Hindlimb muscle (tissue), 1 donor: ENCODE measurements at regions not wholly inside any gene's neighbourhood (a gene's known extent, or its start where the extent isn't known, plus 50 kb on each side); places are given as distances from the start of the nearest gene placed in this dataset.

Experiments used
- DNase-seq: peaks from one replicate; pipeline ENCODE4 v3.0.0-alpha.2; 2013

DNA sequence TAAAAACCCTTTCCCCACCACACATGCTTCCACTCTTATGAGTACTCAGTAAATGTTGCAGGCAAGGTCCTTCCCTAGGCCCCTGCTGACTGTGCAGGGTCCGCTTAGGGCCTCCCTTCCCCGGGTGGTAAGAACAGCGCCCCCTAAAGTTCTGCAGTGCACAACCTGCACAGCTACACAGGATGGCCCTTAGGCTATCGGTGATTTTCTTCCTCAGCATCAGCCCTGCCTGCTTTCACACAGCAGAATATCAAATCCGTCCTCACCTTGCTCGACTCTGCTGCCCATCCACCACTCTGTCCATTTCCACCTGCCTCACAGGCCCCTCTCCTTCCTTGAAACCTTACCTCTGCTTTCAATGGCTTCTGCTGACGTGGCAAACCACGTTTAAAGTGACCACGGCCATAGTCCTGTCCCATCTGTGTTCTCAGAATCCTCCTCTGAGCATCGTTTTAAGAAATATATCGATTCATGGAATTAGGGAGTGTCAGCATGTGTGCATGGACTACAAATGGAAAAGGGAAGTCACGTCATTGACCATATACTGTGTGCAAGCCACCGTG is 51.4 kb upstream of the TMEM132E start:
- no peak for DNase-seq

- no peak for DNase-seq
Measured at GRCh38 chr17:34527136-34527907, 52.1 kb upstream of the TMEM132E start.

DNA sequence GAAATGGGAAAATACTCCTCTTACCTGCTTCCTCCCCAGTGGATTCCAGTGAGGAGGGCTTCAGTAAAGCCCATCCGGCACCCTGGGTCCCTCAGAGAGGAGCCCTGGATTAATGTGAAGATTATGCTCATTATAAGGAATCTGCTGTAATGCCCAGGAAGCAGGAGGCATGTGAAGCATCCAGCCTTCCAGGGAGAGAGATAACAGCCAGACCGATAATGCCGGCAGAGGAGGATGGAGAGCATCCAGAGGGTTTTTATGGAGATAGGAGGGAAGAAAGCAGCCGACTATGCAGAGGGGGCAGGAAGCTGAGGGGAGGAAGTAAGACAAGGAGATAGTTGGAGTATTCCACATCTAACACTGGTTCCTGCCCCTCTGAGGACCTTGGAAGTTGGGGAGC is 53.7 kb upstream of the TMEM132E start:
- DNase-seq = no peak

GRCh38 chr17:34521955-34522354 is 57.4 kb upstream of the TMEM132E start:
- no peak for DNase-seq

GRCh38 chr17:34519282-34519681 is 60.1 kb upstream of the TMEM132E start:
- DNase-seq = no peak

DNA sequence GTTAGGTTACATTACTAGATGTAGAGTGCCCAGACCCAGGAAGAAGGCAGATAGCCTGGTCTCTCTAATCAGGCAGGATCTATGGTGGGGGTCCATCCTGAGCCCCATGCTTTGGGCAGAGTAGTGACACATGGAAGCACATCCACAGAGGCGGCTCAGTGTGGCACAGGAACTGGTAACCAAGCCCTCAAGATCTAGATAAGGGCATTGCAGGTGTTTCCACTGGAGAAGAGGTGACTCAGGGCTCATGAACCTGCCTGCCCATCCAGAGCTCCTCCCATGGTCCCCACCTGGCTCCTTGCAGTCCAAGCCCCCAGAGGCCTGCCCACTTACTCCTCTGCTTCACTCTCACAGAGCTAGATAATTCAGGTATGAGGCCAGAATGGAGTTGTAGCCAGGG is 62.0 kb upstream of the TMEM132E start:
- DNase-seq = no peak

DNA sequence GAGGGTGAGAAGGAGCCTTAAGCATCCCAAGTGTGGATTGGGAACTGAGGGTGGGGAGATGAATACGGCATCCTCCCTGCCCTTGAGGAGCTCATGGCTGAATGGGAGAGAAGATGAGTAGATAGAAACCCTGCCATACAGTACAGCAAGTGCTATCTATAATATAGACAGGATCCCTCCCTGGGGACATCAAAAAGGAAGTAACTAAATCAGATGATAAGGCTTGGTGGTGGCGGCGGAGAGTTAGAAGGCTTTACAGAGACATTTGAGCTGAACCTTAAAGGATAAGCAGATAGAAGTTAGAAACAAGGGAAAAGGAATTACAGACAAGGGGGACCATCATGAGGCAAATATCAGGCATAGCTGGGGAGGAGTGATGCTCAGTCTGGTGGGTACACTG is 67.5 kb upstream of the TMEM132E start:
- DNase-seq = no peak

DNA sequence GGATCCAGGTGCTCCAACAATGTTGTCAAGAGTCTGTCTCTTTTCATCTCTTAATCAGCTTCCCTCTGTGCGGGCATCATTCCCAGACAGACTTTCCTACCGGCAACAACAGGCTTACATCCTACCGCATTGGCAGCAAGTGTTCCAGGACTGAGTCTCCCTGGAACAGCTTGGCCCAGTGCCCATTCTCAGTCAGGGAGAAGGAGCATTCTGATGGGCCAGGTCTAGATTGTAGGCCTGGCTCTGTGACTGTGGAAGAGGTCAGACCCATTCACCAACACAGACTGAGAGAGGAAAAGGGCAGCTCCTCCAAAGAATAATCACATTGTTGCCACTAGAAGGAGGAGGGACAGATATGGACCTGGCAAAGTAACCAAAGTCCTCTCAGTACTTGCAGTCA is 68.1 kb upstream of the TMEM132E start:
- no peak for DNase-seq

- DNase-seq = no peak
Measured at GRCh38 chr17:34504814-34505484, 74.4 kb upstream of the TMEM132E start.

DNA sequence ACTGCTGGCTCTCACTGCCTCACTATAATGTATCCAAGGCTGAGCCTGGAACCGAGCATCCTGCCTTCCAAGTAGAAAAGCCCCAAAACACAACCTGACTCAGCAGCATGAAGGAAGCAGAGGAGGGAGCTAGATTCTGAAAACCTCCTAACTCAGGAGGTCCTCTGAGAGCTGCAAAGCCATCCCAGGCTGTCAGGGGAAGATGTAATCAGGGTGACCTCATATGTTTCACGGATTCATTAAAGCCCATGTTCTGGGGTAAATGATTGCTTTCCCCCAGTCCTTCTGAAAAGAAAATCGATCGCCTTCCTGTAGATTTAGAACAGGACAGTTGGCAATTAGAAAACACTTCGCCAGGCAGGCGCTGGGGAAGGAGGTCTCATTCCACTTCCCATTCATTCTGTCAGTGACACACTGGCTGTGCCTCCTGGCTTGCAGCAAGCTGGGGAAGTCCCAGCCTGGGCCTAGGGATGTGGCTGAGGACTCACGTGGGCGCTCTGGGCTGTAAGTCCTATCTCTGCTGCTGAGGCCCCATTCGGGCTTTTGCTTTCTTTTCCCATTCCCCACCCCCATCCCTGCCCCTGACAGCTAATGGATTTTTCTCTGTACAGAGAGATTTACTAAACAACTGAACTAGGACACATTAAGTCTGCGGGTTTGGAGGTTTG is 75.7 kb upstream of the TMEM132E start:
- DNase-seq = no peak

- DNase-seq = no peak
Measured at GRCh38 chr17:34502426-34502825, 77.0 kb upstream of the TMEM132E start.

- DNase-seq = peak; percentile 15
Measured at GRCh38 chr17:34499576-34499975, 79.8 kb upstream of the TMEM132E start.

DNA sequence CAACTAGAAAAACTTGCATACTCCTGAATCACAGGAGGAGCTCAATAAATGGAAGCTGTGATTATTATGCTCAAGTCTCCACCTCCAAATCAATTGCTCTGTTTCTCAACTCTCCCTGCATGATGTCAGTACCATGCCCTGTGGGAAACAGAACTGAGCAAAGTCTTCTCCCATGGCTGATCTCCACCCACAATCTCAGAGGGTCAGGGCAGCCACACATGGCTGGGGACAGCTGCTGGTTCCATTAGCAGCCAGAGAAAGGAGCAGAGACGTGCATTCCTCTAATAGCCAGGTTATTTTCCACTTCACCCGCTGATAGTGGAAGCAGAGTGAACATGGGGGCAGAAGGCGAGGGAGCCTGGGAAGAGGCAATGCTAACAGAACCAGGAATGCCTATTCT is 85.5 kb upstream of the TMEM132E start:
- DNase-seq = no peak

DNA sequence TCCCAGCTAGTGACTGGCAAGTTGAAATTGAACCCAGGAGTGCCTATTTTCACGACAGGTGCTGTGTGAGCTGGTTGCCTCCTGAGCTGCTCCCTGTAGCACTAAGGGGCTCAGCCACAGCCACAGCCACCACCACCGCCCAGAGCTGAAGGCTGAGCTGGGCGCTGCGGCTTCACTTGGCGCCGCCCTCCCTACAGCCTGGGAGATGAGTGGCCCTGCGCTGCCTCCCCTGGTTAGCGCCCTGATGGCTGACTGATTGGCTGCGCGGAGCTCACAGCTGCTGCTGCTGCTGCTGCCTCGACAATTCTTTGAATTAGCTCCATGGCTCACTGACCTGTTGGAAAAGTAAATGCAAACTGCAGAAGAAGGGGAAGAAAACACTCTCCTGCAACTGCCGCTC is 91.8 kb upstream of the TMEM132E start:
- DNase-seq = no peak

- DNase-seq = no peak
Measured at GRCh38 chr17:34486761-34487160, 92.6 kb upstream of the TMEM132E start.

DNA sequence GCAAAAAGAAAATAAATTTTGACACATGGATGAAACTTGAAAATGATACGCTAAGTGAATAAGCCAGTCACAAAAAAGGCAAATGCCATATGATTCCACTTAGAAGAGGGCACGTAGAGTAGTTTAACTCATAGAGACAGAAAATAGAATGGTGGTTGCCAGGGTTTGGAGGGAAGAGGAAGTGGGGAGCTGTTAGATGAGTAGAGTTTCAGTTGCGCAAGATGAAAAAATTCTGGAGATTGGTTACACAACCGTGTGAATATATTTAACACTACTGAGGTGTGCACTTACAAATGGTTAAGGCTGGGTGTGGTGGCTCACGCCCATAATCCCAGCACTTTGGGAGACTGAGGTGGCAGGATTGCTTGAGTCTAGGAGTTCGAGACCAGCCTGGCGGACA is 93.4 kb upstream of the TMEM132E start:
- DNase-seq = no peak

DNA sequence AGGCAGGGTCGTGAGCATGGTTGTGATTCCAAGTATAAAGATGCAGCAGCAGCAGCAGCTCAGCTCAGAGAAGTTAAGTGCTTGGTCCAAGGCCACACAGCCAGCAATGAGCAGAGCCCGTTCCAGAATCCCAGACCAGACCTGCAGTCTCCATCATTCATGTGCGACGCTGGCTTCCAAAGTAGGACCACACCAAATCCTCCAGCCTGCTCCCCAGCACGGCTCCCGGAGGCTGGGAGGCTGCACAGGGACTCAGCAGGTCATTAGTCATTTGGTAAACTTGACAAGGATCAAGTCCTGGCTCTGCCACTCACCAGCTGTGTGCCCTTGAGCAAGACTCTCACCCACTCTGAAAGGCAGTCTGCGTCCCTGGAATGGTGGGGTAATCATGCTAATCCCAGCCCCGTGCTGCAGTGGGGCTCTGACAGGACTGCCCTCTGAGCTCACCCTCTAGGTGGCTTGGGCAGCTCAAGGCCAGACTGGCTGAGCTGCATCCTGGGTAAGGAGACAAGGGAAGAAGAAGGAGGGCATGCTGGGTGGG is 95.1 kb upstream of the TMEM132E start:
- no peak for DNase-seq

GRCh38 chr17:34482730-34483129 is 96.7 kb upstream of the TMEM132E start:
- DNase-seq = no peak

- no peak for DNase-seq
Measured at GRCh38 chr17:34481779-34482178, 97.6 kb upstream of the TMEM132E start.

- DNase-seq = peak; percentile 3
Measured at GRCh38 chr17:34479371-34479770, 100.0 kb upstream of the TMEM132E start.

- DNase-seq = no peak
Measured at GRCh38 chr17:34478244-34478643, 101.1 kb upstream of the TMEM132E start.

DNA sequence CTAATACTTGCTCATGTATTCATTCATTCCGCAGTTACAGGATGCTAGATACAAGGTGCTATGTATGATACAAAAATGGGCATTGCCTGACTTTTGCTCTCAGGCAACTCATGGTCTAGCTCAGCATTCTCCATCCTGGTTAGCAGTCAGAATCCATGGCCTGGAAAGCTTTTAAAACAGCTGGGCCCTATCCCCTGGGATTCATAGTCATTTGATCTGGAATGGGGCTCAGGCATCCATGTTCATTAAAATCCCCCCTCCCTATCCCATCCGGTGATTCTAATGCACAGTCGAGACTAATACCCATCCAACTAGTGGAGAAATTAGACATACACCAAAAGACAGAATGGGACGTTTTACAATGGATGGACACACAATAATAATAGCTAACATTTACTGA is 104.1 kb upstream of the TMEM132E start:
- no peak for DNase-seq

DNA sequence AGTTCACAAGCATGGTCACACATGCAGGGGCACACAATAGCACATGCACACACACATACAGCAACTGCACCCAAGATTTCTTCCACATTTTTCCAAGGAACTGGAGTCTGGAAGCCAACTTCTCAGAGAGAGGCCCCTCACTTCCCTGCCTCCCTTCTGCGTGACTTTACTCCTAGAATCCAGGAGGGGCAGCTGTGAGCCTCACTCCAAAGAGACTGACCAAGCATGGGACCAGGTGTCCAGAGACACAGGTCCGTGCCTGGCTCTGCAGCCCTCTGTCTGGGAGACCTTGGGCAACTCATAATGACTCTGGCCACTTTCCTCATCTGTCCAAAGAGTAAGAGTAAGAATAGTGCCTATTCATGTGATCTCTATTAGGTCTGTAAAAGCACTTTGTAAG is 104.7 kb upstream of the TMEM132E start:
- DNase-seq = no peak
